Omental fat pad (tissue), 3 donors: ENCODE measurements at regions not wholly inside any gene's neighbourhood (a gene's known extent, or its start where the extent isn't known, plus 50 kb on each side); places are given as distances from the start of the nearest gene placed in this dataset.

Source experiments
- ATAC-seq: fragments of 150-250 bp; one replicate; pipeline ENCODE4 v1.9.1; 2016; ENCODE audit warnings: mild to moderate bottlenecking, moderate library complexity; ENCODE audit not compliant: low FRiP score
- DNase-seq: peaks from one replicate; pipeline ENCODE4 v3.0.0-alpha.2; 2019; ENCODE audit warnings: low spot score
- TF ChIP-seq, protein P1 (sequence below), 3 donors: fragments of 450-650 bp; IDR thresholded peaks; one replicate each; pipeline ENCODE4 v1.5.1; 2016 to 2017; ENCODE audit warnings: antibody characterized with exemption in 3 of 3, mild to moderate bottlenecking in 3 of 3, moderate library complexity in 2 of 3

DNA sequence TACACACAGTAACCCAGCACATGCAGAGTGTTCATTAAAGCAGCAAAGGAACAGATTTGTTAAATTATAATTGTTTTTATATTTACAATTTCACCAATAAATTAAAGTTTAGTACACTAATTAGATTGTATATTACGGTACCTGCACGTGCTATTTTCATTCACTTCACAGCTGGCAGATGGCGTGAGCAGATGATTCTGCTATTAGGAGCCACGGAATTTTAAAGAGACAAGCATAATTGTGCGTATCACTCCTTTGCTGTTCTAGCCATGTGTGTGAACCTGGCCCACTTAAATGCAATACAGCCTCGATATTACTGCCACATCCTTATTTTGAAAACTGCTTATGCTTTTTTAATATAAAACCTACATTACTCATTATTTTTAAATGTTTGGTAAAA is 332.8 kb upstream of the SOX11 start:
- TF ChIP-seq, protein P1, sequence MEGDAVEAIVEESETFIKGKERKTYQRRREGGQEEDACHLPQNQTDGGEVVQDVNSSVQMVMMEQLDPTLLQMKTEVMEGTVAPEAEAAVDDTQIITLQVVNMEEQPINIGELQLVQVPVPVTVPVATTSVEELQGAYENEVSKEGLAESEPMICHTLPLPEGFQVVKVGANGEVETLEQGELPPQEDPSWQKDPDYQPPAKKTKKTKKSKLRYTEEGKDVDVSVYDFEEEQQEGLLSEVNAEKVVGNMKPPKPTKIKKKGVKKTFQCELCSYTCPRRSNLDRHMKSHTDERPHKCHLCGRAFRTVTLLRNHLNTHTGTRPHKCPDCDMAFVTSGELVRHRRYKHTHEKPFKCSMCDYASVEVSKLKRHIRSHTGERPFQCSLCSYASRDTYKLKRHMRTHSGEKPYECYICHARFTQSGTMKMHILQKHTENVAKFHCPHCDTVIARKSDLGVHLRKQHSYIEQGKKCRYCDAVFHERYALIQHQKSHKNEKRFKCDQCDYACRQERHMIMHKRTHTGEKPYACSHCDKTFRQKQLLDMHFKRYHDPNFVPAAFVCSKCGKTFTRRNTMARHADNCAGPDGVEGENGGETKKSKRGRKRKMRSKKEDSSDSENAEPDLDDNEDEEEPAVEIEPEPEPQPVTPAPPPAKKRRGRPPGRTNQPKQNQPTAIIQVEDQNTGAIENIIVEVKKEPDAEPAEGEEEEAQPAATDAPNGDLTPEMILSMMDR (IDR thresholded peaks at IDR 0.05), result no peak
- no peak for DNase-seq
- no peak for ATAC-seq

DNA sequence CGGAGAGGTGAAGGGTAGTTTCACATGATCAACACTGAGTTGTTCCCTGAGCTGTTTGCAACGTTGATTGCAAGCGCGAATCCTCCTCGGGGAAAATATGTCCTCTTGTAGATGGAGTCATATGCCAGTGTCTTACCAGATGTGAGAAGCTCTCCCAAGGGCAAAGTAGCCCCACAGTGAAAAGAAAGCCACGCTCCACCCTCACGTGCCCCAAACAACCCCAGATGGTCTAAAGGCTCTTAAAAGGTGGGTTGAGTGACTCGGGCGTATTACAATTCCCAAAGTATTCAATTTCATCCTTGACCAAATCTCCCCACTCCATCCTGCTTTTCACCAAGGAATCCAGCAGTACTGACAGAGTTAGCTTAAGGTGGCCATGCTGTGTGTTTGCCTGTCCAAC is 332.1 kb upstream of the SOX11 start:
- ATAC-seq (no peak), DNase-seq (no peak)
- TF ChIP-seq, protein P1 (IDR thresholded peaks at IDR 0.05), result no peak

DNA sequence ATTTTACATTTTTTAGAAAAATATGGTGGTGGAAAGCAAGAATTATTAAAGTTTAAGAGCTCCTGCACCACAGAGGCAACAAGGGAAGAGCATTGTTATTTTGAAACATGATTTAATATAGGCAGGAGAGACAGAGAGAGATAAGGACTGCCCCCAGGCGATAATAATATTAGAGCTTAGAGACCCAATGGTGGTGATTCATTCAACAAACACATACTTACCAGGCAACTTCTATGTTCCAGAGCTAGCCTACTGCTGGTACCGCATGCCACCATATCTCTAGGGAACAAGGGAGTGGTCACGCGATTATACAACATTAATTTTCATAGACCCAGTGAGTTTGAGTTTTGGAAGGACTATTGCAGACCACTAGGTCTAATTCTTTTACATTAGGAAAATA is 327.8 kb upstream of the SOX11 start:
- TF ChIP-seq, protein P1 (IDR thresholded peaks at IDR 0.05), result no peak
- no peak for DNase-seq
- ATAC-seq, result no peak

DNA sequence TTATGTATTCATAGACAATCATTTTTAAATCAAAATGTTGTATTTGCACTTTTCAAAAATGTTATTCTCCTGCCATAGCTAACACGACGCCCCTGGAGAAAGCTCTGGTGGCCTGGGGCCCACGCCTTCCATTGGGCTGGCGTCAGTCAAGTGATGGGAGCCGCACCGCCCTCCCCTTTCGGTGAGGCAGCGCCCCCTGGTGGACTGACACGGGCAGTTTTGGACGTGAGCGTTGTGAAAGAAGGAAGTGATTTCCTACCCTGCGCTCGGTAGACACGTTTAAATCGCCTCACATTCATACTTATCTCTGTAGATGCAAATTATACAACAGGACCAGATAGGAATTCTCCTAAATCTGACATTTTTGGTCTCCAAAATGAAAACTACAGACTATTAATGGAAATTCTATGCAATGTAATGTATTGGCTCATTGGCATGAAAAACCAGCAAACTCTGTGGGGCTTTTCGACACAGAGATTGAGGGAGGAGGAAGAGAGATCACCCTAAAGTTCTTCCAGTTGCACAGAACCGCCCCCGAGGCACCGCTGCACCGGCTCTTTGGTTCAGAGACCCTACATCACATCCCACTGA is 326.2 kb upstream of the SOX11 start:
- DNase-seq, result peak; percentile 39
- no peak for ATAC-seq
- TF ChIP-seq, protein P1 (IDR thresholded peaks at IDR 0.05), result no peak

DNA sequence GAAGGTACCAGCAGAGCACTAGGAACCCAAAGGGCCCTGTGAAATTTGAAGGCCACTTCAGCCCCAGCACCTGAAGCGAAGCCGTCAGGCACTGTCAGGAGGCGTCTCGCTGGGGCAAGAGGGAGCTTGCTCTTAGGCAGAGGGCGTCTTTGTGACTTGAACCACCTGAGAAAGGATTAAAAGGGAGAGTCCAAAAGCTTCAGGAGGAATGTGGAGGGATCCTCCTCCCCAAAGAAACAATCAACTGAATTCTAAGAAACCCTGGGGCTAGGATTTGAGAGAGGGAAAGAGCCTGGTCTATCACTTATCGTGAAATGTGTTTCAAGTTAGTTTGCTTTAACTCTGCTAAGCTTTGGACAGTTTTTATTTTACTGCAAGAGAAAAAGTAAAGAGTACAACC is 324.9 kb upstream of the SOX11 start:
- TF ChIP-seq, protein P1 (IDR thresholded peaks at IDR 0.05), result no peak

DNA sequence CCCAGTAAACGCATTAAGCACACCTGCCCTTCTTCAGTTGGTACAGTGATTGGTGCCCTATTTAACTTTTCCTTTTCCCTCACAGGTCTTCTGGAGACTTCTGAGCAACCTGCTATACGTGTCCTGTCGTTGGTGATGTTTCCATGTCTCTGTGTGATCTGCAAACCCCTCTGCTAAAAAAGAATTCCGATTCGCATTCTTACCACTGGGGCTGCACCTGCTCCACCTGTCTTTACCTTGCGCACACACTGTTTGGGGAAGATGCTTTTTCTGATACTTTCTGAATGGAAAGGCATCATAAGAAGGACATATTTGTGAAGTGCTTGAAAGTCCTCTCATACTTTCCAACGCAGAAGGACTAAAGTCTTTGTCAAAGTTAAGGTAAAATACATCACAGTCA is 323.9 kb upstream of the SOX11 start:
- no peak for ATAC-seq
- TF ChIP-seq, protein P1 (IDR thresholded peaks at IDR 0.05), result no peak
- DNase-seq, result no peak

More for the DNA sequence above, 324.9 kb upstream of the SOX11 start:
- DNase-seq, result no peak
- no peak for ATAC-seq

DNA sequence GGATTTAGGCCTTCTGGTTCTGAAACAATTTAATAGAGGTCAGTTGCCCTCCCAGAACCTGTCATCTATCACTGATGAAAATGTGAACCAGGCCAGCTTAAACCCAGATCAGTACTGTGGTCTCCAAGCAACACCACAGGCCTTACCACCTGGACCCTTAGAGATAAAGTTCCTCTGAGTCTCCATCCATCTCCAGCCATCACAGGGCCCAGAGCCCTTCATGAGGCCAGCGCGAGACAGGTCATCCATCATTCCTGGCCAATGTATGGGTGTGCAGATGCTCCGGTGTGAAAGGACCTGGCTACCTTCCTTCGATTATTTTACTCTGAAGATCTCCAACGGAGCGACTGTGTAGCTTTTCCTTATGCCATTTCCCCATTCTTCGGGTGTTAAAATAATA is 322.7 kb upstream of the SOX11 start:
- DNase-seq, result no peak
- TF ChIP-seq, protein P1 (IDR thresholded peaks at IDR 0.05), result no peak
- no peak for ATAC-seq
